GM19397 (cell line): ENCODE measurements at regions not wholly inside any gene's neighbourhood (a gene's known extent, or its start where the extent isn't known, plus 50 kb on each side); places are given as distances from the start of the nearest gene placed in this dataset.
"Not testable (repeated sequence)": the region's sequence is repeated elsewhere in the genome, so short reads cannot be mapped to it uniquely, and the experiment has no call there.

ENCODE experiments used
- ATAC-seq: cut with Tn5 transposase; IDR thresholded peaks from one replicate; pipeline ENCODE4 v1.9.1; 2021; ENCODE audit warnings: mild to moderate bottlenecking, moderate library complexity; ENCODE audit not compliant: unreplicated experiment

DNA sequence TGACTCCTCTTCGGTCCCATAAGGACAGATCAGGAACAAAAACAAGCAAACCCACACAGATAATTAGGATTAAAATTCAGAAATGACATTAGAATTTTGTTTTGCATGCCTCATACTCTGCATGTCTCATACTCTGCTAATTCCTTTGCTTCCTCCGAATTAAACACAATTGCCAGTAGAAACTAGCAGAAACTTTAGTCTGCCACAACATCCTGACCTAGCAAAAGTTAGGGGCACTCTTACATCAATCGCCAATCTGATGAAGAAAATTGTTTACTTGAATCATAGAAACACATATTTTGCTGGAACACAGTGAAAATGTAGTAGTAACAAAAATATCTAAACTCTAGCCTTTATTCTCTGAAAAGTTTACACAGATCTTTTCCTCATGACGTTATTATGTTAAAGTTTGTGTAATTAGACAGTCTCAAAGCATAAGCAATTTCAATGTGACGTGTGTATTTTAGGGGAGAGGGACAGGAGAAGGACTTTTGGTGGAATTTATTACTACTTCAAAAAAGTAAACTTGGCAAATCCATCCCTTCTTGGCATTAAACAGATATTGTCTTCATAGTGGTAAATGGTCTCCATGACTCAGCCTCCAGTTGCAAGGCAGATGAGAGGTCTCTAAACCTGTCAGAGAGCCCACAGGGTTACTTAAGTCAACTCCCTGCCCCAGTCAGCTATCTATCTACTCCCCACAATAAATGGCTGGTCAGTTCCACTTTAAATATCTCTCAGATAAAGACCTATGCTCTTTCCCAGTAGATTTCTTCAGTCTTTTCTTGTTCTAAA lies 249.8 kb upstream of the UBASH3B start:
- ATAC-seq = no peak

DNA sequence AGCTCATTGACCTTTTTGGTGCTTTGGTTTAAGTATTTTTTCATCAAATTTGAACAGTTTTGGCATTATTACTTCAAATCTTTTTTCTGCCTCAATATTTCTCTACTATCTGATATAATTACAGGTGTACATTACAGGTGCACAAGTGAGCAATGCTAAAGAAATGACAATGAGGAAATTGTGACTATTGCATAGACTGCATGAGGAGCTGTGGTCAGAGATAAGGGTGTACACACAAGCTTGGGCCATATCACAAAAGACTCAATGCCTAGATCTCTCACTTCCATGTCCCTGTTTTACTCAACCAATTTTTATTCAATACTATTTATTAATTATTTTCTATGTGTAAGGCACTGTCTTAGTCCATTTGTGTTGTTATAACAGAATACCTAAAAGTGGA lies 251.0 kb upstream of the UBASH3B start:
- no peak for ATAC-seq

DNA sequence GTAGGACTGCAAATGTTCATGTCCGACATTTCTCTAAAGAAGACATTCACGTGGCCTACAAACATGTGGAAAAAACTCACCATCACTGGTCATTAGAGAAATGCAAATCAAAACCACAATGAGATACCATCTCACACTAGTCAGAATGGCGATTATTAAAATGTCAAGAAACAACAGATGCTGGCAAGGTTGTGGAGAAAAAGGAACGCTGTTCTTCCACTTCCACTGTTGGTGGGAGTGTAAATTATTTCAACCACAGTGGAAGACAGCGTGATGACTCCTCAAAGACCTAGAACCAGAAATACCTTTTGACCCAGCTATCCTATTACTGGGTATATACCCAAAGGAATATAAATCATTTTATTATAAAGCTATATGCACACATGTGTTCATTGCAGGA lies 253.9 kb upstream of the UBASH3B start:
- ATAC-seq = not testable (repeated sequence)

GRCh38 chr11:122399375-122399774 lies 256.1 kb upstream of the UBASH3B start:
- no peak for ATAC-seq

DNA sequence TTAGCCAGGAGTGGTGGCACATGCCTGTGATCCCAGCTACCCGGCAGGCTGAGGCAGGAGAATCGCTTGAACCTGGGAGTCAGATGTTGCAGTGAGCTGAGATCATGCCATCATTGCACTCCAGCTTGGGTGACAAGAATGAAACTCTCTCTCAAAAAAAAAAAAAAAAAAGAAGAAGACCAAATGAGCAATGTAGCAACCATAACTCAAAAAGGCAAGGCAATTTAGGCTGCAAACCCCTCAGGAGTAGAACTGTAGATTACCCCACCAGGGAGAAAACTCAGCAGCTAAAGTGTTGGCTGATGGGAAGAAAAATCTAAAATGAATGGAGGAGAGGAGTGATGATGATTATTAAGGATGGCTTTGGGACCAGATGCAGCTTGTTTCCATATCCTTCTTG lies 256.7 kb upstream of the UBASH3B start:
- no peak for ATAC-seq

- no peak for ATAC-seq
Observed at GRCh38 chr11:122398167-122398566, 257.4 kb upstream of the UBASH3B start.

- no peak for ATAC-seq
Observed at GRCh38 chr11:122395282-122395681, 260.2 kb upstream of the UBASH3B start.

- ATAC-seq = no peak
Observed at GRCh38 chr11:122394313-122394712, 261.2 kb upstream of the UBASH3B start.

DNA sequence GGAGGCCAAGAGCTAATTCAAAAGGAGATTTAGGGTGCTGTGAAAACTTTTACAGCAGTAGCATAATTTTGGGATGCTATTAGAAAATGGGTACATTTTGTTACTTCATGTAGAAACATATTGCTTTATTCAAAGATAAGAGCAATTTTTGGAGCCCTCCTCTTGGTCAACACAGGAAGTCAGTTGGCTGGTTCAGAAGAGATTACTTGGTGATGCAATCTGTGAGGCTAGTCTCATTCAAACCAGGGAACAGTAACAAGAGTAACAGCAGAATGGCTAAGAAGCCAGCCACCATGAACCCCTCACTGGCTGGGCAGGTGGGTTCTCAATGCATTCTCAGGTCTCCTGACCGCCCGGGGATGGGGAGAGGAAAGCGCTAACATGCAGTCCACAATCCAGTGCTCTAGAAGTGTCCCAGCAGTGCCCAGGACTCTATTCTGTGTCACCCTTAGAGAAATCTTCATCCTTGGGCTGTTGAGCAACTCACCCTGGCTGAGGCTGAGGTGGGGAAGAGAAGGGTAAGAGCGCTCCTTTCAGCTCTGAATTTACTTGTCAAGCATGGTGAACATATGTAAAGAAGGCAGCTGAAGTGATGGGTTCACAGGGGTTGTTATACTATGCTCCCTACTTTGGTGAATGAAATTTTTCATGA lies 262.2 kb upstream of the UBASH3B start:
- no peak for ATAC-seq

- no peak for ATAC-seq
Observed at GRCh38 chr11:122392508-122392907, 263.0 kb upstream of the UBASH3B start.

DNA sequence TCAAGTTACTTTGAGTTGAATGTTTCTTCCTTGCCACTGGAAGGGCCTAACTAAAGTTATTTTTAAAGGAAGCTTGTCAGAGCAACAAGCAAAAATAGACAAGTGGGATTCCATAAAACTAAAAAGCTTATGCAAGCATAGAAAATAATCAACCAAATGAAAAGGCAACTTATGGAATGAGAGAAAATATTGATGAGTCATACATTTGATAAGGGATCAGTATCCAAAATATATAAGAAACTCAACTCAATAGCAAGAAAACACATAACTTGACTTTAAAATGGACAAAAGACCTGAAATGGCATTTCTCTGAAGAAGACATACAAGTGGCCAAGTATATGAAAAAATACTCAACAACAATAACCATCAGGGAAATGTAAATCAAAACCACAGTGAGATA lies 264.5 kb upstream of the UBASH3B start:
- ATAC-seq = no peak

DNA sequence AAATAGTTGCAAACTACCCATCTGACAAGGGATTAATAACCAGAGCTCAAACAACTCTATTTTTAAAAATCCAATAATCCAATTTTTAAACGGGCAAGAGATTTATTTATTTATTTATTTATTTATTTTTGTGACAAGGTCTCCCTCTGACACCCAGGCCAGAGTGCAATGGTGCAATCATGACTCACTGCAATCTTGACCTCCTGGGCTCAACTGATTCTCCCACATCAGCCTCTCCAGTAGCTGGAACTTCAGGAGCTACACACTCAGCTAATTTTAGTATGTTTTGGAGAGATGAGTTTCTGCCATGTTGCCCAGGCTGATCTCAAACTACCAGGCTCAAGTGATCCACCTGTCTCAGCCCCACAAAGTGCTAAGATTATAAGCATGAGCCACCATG lies 267.2 kb upstream of the BLID start:
- no peak for ATAC-seq

DNA sequence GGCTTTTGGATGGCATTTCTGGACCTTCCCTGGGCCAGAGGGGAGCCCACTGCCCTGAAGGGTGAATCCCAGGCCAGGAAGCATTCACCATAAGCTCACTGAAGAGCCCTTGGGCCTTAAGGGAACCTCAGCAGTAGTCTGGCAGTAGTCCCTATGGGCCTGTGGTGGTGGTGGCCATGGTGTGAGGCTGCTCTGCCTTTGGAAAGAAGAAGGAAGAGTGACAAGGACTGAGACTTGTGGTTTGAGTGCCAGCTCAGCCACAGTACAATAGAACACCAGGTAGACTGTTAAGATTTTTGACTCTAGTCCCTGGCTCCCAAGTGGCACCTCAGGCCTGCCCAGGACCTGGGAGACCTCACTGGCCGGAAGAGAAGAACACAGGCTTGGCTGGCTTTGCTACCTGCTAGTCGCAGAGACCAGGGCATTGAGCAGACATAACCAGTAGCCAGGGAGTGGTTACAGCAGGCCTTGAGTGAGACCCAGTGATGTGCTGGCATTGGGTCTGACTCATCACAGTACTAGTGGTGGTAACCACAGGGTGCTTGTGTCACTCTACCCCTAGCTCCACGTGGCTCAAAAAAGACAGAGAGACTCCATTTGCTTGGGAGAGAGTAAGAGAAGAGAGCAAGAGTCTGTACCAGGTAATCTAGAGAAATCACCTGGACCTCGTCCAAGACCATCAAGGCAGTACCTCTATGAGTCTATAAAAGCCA lies 259.8 kb upstream of the BLID start:
- ATAC-seq = no peak

GRCh38 chr11:122368796-122369195 lies 252.8 kb upstream of the BLID start:
- ATAC-seq = no peak

- no peak for ATAC-seq
Observed at GRCh38 chr11:122367809-122368231, 251.8 kb upstream of the BLID start.

- no peak for ATAC-seq
Observed at GRCh38 chr11:122365610-122366360, 249.8 kb upstream of the BLID start.

- no peak for ATAC-seq
Observed at GRCh38 chr11:122363296-122363695, 247.3 kb upstream of the BLID start.

- ATAC-seq = no peak
Observed at GRCh38 chr11:122362381-122362780, 246.4 kb upstream of the BLID start.

DNA sequence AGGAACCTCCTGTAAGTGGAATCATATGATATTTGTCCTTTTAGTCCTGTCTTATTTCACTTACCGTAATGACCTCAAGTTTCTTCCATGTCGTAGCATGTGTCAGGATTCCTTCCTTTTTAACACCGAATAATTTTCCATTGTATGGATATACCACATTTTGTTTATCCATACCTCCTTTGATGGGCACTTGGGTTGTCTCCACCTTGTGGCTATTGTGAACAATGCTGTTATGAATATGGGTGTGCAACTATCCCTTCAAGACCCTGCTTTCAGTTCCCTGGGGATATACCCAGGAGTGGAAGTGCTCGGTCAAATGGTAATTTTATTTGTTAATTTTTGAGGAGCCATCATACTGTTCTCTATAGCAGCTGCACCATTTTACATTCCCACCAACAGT lies 244.9 kb upstream of the BLID start:
- no peak for ATAC-seq

- ATAC-seq = no peak
Observed at GRCh38 chr11:122359081-122359571, 243.1 kb upstream of the BLID start.

DNA sequence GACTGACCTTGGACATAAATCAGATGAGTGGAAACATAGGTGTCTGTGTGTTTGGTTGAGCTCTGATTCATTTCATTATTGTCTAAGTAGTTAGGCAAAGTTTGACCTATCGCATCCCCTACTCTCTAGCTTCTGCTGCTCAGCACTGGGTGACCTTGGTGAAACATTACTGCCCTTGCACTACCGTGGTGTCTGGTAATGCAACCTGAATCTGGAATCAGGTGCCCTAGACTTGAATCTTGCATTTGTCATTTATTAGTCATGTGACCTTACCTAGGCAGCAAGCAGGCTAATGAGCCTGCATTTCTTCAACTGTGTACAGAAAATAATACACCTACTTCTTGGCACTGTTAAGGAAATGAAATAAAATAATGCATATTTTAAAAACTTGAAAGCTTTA lies 242.3 kb upstream of the BLID start:
- ATAC-seq = no peak
